ENCODE measurements at regions not wholly inside any gene's neighbourhood (a gene's known extent, or its start where the extent isn't known, plus 50 kb on each side); places are given as distances from the start of the nearest gene placed in this dataset.
"Not testable (repeated sequence)": the region's sequence is repeated elsewhere in the genome, so short reads cannot be mapped to it uniquely, and the experiment has no call there.

DNA sequence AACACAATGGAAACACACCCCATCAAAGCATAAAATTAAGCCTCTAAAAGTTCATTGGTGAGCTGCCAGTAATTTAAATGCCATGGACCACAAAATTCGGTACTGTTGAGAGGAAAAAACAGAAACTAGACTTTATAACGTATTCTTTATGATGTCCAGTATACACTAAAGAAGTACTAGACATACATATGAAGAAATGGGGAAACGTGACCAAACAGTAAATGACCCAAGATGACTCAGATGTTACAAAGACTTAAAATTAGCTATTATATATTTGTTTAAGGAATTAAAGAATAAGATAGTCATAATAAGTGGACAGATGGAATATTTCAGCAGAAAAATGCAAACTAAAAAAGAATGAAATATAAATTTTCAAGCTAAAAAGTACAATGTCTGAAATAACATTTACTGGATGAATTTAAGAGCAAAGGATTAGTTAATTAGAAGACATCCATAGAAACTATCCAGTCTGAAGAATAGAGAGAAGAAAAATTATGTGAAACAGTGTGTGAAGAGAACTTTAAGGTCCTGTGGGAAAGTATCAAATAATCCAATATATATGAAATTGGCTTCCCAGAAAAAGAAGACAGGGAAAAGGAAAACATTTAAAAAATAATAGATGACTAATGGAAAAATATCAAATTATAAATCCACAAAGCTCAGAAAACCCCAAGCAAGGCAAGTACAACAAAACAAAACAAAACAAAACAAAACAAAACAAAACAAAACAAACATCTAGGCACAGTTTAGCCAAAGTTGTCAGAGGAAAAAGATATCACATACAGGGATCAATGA is 69.4 kb downstream of the SAMD9 start:
- peak; percentile 52 for DNase-seq (ENCODE audit: low read depth)

GRCh38 chr7:93047514-93048099 is 70.2 kb downstream of the SAMD9 start:
- DNase-seq (ENCODE audit: low read depth), result no peak

GRCh38 chr7:93046641-93047040 is 71.1 kb downstream of the SAMD9 start:
- DNase-seq (ENCODE audit: low read depth), result peak; percentile 36

DNA sequence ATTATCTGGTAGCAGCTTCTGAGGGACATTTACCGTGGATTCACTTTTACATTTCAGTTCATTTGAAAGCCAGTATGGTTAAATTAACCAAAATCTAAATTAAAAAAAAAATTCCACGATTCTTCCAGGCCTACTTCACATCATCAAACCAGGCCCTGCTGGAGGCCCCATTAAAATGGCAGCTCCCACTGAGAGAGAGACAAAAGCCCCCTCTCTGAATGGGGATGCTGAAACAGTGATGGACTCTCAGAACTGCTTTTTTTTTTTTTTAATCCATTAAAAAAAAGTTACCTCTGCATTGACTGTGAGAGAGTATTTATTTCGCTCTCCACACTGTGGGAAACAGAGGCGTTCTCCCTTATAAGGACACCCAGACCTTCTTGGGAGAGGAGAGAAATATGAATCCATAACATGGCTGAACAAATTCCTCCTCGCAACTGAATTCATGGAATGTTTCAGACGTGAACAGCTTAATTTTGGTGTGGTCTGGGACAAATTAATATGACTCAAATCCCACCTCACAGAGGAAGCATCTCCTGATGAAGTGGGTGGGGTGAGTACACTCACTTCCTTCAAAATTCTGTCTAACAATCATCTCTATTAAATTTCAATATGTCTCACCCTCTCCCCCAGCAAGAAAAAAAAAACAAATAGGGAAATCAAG is 73.5 kb downstream of the SAMD9 start:
- DNase-seq (ENCODE audit: low read depth), result peak; percentile 86

DNA sequence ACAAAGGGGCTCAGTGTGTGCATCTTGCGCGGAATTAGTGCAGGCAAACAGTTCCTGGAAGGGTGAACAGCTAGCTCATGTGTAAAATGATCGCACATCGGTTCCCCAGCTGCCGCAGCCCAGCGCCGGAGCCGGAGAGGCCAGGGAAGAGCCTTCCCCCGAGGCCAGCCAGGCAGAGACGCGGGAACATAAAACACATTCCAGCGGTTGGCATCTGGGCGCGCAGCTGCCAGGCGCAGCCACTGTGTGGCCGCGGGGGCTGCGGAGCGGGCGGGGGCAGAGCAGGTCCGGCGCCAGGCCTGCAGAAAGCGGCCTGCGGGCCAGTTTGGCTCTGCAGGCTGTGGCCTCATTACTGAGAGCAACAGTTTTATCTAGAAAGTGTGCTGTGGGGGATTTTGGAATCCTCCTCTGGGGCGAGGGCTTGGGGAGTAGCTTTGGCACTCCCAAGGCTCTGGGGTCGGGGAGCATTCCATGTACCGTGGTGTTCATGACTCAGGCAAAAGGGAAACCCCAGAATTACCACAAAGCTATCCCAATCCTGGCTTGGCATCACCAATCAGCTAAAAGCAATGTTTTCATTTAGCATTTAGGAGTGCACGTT is 74.3 kb downstream of the SAMD9 start:
- DNase-seq (ENCODE audit: low read depth), result peak; percentile 97

GRCh38 chr7:93040355-93040754 is 77.4 kb downstream of the SAMD9 start:
- no peak for DNase-seq (ENCODE audit: low read depth)

- no peak for DNase-seq (ENCODE audit: low read depth)
Observed at GRCh38 chr7:93039786-93040185, 78.0 kb downstream of the SAMD9 start.

DNA sequence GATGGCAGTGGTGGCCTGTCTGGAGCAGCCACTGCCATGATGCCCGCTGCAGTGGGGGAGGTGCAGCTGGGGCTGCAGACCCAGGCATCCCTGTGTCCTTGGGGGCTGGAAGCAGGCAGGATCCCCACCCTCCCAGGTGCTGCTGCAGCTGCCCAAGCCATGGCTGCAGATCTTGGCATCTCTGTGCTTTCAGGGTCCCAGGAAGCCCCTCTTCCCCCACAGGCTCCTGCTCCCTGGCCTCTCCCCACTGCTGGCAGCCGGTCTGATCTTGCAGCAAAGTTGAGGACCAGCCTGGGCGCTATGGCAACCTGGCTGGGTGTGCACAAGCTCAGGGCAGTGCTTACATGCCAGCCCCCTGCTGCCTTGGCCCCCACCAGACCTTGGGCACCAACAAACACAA is 78.5 kb downstream of the SAMD9 start:
- DNase-seq (ENCODE audit: low read depth), result no peak

GRCh38 chr7:93036807-93037206 is 81.0 kb downstream of the SAMD9 start:
- no peak for DNase-seq (ENCODE audit: low read depth)

GRCh38 chr7:93036149-93036640 is 81.6 kb downstream of the SAMD9 start:
- no peak for DNase-seq (ENCODE audit: low read depth)

GRCh38 chr7:93031795-93032194 is 86.0 kb downstream of the SAMD9 start:
- no peak for DNase-seq (ENCODE audit: low read depth)

GRCh38 chr7:93030605-93031225 is 87.1 kb downstream of the SAMD9 start:
- no peak for DNase-seq (ENCODE audit: low read depth)

DNA sequence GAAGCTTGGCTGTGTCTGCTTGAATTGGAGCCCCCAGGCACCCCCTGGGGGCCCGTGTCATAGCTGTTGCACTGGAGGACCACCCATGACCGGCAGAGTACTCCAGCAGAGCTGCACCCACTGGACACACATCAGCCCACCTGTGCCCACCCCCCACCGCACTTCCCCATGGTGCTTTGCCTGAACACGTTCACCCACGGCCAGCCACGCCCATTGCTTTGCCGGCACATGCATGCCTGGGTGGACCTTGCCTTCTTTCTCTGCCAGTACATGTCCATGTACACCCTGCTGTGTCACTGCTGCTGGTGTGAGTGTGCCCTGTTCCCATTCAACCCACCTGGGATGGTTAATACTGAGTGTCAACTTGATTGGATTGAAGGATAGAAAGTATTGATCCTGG is 88.7 kb downstream of the SAMD9 start:
- no peak for DNase-seq (ENCODE audit: low read depth)

DNA sequence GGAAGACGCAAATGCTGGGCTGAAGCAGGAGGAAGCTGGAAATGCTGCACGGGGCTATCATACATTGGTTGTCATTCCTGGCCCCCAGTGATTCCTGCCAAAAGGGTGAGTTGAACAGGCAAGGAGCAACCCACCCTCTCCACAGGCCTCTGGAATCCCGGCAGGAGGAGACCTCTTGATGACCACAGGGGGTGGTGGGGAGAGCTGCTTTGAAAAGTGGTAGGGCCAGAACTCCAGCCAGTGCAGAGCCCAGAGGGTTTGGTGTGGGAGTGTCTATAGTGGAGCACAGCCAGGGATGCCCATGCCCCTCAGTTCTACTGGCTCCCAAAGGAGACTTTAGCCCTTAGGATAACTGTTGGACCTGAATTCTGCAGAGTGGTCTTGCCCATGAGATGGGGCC is 89.2 kb downstream of the SAMD9 start:
- no peak for DNase-seq (ENCODE audit: low read depth)

GRCh38 chr7:93027044-93027443 is 90.7 kb downstream of the SAMD9 start:
- no peak for DNase-seq (ENCODE audit: low read depth)

DNA sequence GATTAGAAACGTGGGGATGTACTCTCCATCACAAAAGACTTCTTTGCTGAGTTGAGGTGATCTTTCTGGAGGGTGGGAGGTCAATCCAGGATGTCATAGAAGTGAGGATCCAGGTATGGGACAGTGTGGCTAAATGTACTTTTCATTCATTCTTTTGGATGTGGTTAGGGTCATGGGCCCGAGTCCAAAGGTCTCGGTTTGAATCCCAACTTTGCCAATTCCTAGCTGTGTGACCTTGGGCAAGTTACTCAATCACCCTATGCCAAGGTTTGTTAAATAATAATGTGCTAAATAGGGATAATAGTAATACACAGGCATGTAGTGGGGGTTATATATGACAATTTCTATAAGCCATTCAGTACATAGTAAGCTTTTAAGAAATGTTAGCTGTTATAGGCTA is 91.4 kb downstream of the SAMD9 start:
- DNase-seq (ENCODE audit: low read depth), result no peak

GRCh38 chr7:93025389-93025788 is 92.4 kb downstream of the SAMD9 start:
- no peak for DNase-seq (ENCODE audit: low read depth)

DNA sequence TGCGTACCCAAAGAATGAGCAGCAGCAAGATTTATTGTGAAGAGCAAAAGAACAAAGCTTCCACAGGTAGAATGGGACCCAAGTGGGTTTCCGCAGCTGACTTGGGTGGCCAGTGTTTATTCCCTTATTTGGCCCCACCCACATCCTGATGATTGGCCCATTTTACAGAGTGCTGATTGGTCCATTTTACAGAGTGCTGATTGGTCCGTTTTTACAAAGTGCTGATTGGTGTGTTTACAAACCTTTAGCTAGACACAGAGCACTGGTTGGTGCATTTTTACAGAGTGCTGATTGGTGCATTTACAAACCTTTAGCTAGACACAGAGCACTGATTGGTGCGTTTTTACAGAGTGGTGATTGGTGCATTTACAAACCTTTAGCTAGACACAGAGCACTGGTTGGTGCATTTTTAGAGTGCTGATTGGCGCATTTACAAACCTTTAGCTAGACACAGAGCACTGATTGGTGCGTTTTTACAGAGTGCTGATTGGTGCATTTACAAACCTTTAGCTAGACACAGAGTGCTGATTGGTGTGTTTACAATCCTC is 94.8 kb downstream of the SAMD9 start:
- not testable (repeated sequence) for DNase-seq (ENCODE audit: low read depth)

GRCh38 chr7:93021748-93022147 is 96.0 kb downstream of the SAMD9 start:
- DNase-seq (ENCODE audit: low read depth), result no peak

- peak; percentile 77 for DNase-seq (ENCODE audit: low read depth)
Observed at GRCh38 chr7:93018716-93019115, 99.1 kb downstream of the SAMD9 start.

- DNase-seq (ENCODE audit: low read depth), result peak; percentile 44
Observed at GRCh38 chr7:93016681-93017381, 100.9 kb downstream of the SAMD9 start.

All from LHCN-M2 (cell line).